H1 (cell line): ENCODE measurements at regions not wholly inside any gene's neighbourhood (a gene's known extent, or its start where the extent isn't known, plus 50 kb on each side); places are given as distances from the start of the nearest gene placed in this dataset.

ENCODE experiments used
- CTCF ChIA-PET: fragments of 300-600 bp; sonication (Branson Sonifier 250); formaldehyde crosslinking; loops from one replicate; lab custom pipeline; 2021; ENCODE audit not compliant: partially characterized antibody; lab: Charles Lee
- POLR2A ChIA-PET: fragments of 300-600 bp; sonication (Branson Sonifier 250); formaldehyde crosslinking; loops from one replicate; lab custom pipeline; 2021; ENCODE audit warnings: inconsistent platforms; ENCODE audit not compliant: partially characterized antibody; lab: Charles Lee
- DNase-seq, 2 experiments: peaks; one replicate each; pipeline versions ENCODE4 v3.0.0 to v3.0.0-alpha.2; 2010 to 2022; ENCODE audit warnings: low spot score in 2 of 2, low read depth in 1 of 2, mixed read lengths in 1 of 2
- FAIRE-seq: peaks from 2 replicates; lab custom pipeline; 2011; peaks lifted over from hg19 to GRCh38; lab: Jason Lieb, UNC
- H2AFZ ChIP-seq: 2 replicates; pipeline ENCODE4 v1.8.1; 2012; ENCODE audit warnings: low read length, inconsistent platforms
- H2AK5ac ChIP-seq: 2 replicates; pipeline ENCODE4 v1.6.1; 2013; ENCODE audit warnings: low read depth, low read length
- H2BK120ac ChIP-seq: replicated peaks from 2 replicates; pipeline ENCODE3; 2013; ENCODE audit warnings: low read depth, low read length, inconsistent platforms
- H2BK12ac ChIP-seq: 2 replicates; pipeline ENCODE4 v1.6.1; 2013; ENCODE audit warnings: low read depth, low read length
- H2BK15ac ChIP-seq: 2 replicates; pipeline ENCODE4 v1.6.1; 2013; ENCODE audit warnings: low read length
- H2BK20ac ChIP-seq: 2 replicates; pipeline ENCODE4 v1.6.1; 2013; ENCODE audit warnings: low read length
- H2BK5ac ChIP-seq: 2 replicates; pipeline ENCODE4 v1.6.1; 2013; ENCODE audit warnings: low read depth, low read length
- H3K14ac ChIP-seq: 2 replicates; pipeline ENCODE4 v1.6.1; 2013; ENCODE audit warnings: inconsistent platforms; ENCODE audit not compliant: insufficient read length
- H3K18ac ChIP-seq: 2 replicates; pipeline ENCODE4 v1.6.1; 2013; ENCODE audit warnings: low read length; ENCODE audit errors: extremely low read depth
- H3K23ac ChIP-seq: 2 replicates; pipeline ENCODE4 v1.6.1; 2013; ENCODE audit warnings: inconsistent platforms; ENCODE audit not compliant: insufficient read length
- H3K23me2 ChIP-seq: 2 replicates; pipeline ENCODE4 v1.6.1; 2013; ENCODE audit warnings: low read depth, low read length
- H3K27ac ChIP-seq: 2 replicates; pipeline ENCODE4 v1.6.1; 2011; ENCODE audit warnings: low read depth, low read length, inconsistent platforms
- H3K27me3 ChIP-seq, 4 experiments: replicated peaks in 1 of 4; 1 replicate in 1 of 4; 2 replicates in 3 of 4; pipeline versions ENCODE4 v1.6.1 to v1.8.1; 2011 to 2013; ENCODE audit warnings: low read length in 3 of 4, mild to moderate bottlenecking in 3 of 4, inconsistent platforms in 2 of 4, mixed read lengths in 2 of 4, moderate library complexity in 1 of 4; ENCODE audit not compliant: control insufficient read depth in 3 of 4, insufficient read depth in 3 of 4; ENCODE audit errors: extremely low read depth in 1 of 4
- H3K36me3 ChIP-seq, 4 experiments: 2 replicates each; pipeline versions ENCODE4 v1.6.1 to v1.8.1; 2011 to 2013; ENCODE audit warnings: mild to moderate bottlenecking in 4 of 4, low read length in 3 of 4, moderate library complexity in 2 of 4, control low read depth in 1 of 4, inconsistent platforms in 1 of 4; ENCODE audit not compliant: insufficient read depth in 4 of 4, control insufficient read depth in 2 of 4
- H3K4ac ChIP-seq: replicated peaks from 2 replicates; pipeline ENCODE3; 2013; ENCODE audit warnings: low read length, low read depth, mixed read lengths, inconsistent platforms; ENCODE audit not compliant: insufficient read length
- H3K4me1 ChIP-seq, 4 experiments: replicated peaks in 1 of 4; 1 replicate in 1 of 4; 2 replicates in 3 of 4; pipeline versions ENCODE4 v1.6.1 to v1.8.1; 2011 to 2013; ENCODE audit warnings: low read length in 3 of 4, inconsistent platforms in 2 of 4, mixed read lengths in 1 of 4; ENCODE audit not compliant: insufficient read depth in 4 of 4, control insufficient read depth in 3 of 4
- H3K4me2 ChIP-seq, 2 experiments: 2 replicates each; pipeline versions ENCODE4 v1.6.1 to v1.8.1; 2011 to 2013; ENCODE audit warnings: low read depth in 2 of 2, low read length in 2 of 2, control low read depth in 1 of 2, inconsistent platforms in 1 of 2, mild to moderate bottlenecking in 1 of 2; ENCODE audit not compliant: insufficient read depth in 1 of 2
- H3K4me3 ChIP-seq, 4 experiments: fragments of 200-600, 300-600 bp in 1 of 4; sonication (generic), shearing (Covaris generic), sonication (Bioruptor Twin) in 1 of 4; 2 replicates each; pipeline versions ENCODE4 v1.5.1 to v1.8.1; 2011 to 2016; ENCODE audit warnings: low read length in 4 of 4, low read depth in 3 of 4, control low read depth in 2 of 4, inconsistent platforms in 2 of 4, mild to moderate bottlenecking in 2 of 4, mixed read lengths in 1 of 4, moderate library complexity in 1 of 4; ENCODE audit not compliant: insufficient read depth in 2 of 4; ENCODE audit errors: extremely low read depth in 1 of 4
- H3K56ac ChIP-seq: replicated peaks from 2 replicates; pipeline ENCODE3; 2013; ENCODE audit warnings: low read depth, mild to moderate bottlenecking, mixed read lengths, low read length, inconsistent platforms; ENCODE audit not compliant: insufficient read length
- H3K79me1 ChIP-seq: 2 replicates; pipeline ENCODE4 v1.6.1; 2013; ENCODE audit warnings: low read depth, low read length, control low read depth
- H3K79me2 ChIP-seq, 2 experiments: 2 replicates each; pipeline versions ENCODE4 v1.6.1 to v1.8.1; 2012 to 2013; ENCODE audit warnings: low read length in 2 of 2, mild to moderate bottlenecking in 2 of 2, inconsistent platforms in 1 of 2; ENCODE audit not compliant: insufficient read depth in 2 of 2, control insufficient read depth in 1 of 2
- H3K9ac ChIP-seq, 4 experiments: replicated peaks in 1 of 4; 1 replicate in 1 of 4; 2 replicates in 3 of 4; pipeline versions ENCODE4 v1.6.1 to v1.8.1; 2011 to 2013; ENCODE audit warnings: low read depth in 3 of 4, low read length in 3 of 4, control low read depth in 2 of 4, mild to moderate bottlenecking in 2 of 4, moderate library complexity in 2 of 4, inconsistent platforms in 1 of 4; ENCODE audit errors: extremely low read depth in 1 of 4
- H3K9me3 ChIP-seq, 2 experiments: 2 replicates each; pipeline versions ENCODE4 v1.6.1 to v1.8.1; 2012 to 2013; ENCODE audit warnings: mild to moderate bottlenecking in 2 of 2, moderate library complexity in 2 of 2, control low read depth in 1 of 2, inconsistent platforms in 1 of 2, low read depth in 1 of 2, low read length in 1 of 2, mixed read lengths in 1 of 2; ENCODE audit not compliant: insufficient read depth in 2 of 2
- H4K20me1 ChIP-seq, 2 experiments: replicated peaks in 1 of 2; 2 replicates each; pipeline versions ENCODE3 to v1.8.1; 2011 to 2013; ENCODE audit warnings: inconsistent platforms in 2 of 2, low read length in 2 of 2, mild to moderate bottlenecking in 1 of 2; ENCODE audit not compliant: insufficient read depth in 2 of 2, control insufficient read depth in 1 of 2
- H4K5ac ChIP-seq: 2 replicates; pipeline ENCODE4 v1.6.1; 2013; ENCODE audit warnings: low read length, low read depth, mixed read lengths, inconsistent platforms; ENCODE audit not compliant: insufficient read length
- H4K8ac ChIP-seq: 2 replicates; pipeline ENCODE4 v1.8.0; 2013; ENCODE audit warnings: mild to moderate bottlenecking, moderate library complexity, low read length, inconsistent platforms; ENCODE audit not compliant: insufficient read depth; ENCODE audit errors: extremely low read depth
- H4K91ac ChIP-seq: replicated peaks from 2 replicates; pipeline ENCODE3; 2013; ENCODE audit warnings: low read length, mixed read lengths, inconsistent platforms; ENCODE audit not compliant: insufficient read length
- BCL11A ChIP-seq, 2 experiments: IDR thresholded peaks; one replicate each; pipeline ENCODE4 v1.6.1; 2011; ENCODE audit warnings: low read depth in 2 of 2, low read length in 2 of 2, mild to moderate bottlenecking in 2 of 2
- CREB1 ChIP-seq: IDR thresholded peaks from 2 replicates; pipeline ENCODE4 v1.6.1; 2012; ENCODE audit warnings: inconsistent platforms
- POLR2AphosphoS5 ChIP-seq: IDR thresholded peaks from 2 replicates; pipeline ENCODE4 v1.6.1; 2011; ENCODE audit warnings: low read depth, low read length
- RBBP5 ChIP-seq: IDR thresholded peaks from 2 replicates; pipeline ENCODE4 v1.7.1; 2012; ENCODE audit warnings: low read depth, mild to moderate bottlenecking, inconsistent platforms, low read length, moderate library complexity, borderline replicate concordance
- RNF2 ChIP-seq: fragments of 200-900, 300-1000 bp; sonication (generic); IDR thresholded peaks from 2 replicates; pipeline ENCODE4 v1.7.1; 2016; ENCODE audit warnings: borderline replicate concordance, low read depth, mild to moderate bottlenecking, antibody characterized with exemption, low read length; ENCODE audit not compliant: poor library complexity, severe bottlenecking; ENCODE audit errors: missing control alignments
- RXRA ChIP-seq: IDR thresholded peaks from 2 replicates; pipeline ENCODE4 v1.6.1; 2011; ENCODE audit warnings: low read depth, mild to moderate bottlenecking, low read length, moderate library complexity; ENCODE audit not compliant: insufficient read depth
- SIX5 ChIP-seq: IDR thresholded peaks from 2 replicates; pipeline ENCODE4 v1.6.1; 2011; ENCODE audit warnings: mild to moderate bottlenecking, low read depth, low read length
- ZNF274 ChIP-seq: IDR thresholded peaks from 2 replicates; pipeline ENCODE4 v1.7.0; 2012; ENCODE audit warnings: low read length, borderline replicate concordance; ENCODE audit errors: extremely low read depth
- WGBS, 2 experiments: shearing (Covaris generic) in 1 of 2; methylation state at CpG; one replicate each; pipeline versions ENCODE4 v1.1.6 to v1.1.7; 2013 to 2015; ENCODE audit warnings: low lambda C conversion rate in 2 of 2, mixed read lengths in 2 of 2, inconsistent platforms in 1 of 2, low coverage in 1 of 2, missing lambda C conversion rate in 1 of 2; ENCODE audit not compliant: insufficient replicate concordance in 2 of 2, insufficient coverage in 1 of 2, insufficient read length in 1 of 2; ENCODE audit errors: extremely low coverage in 1 of 2, missing lambda C conversion rate in 1 of 2; 5-methylcytosine and 5-hydroxymethylcytosine counted together

GRCh38 chr2:4551691-4552474 lies 848.5 kb downstream of the DCDC2C start:
- Histone ChIP-seq H2BK15ac (no peak overlapping the region), H2AFZ (no peak overlapping the region), H2AK5ac (no peak overlapping the region), H3K23ac (no peak overlapping the region), H4K20me1 (no peaks in the 10 kb centered on the region), H3K36me3 (no peaks in the 10 kb centered on the region), H2BK12ac (no peak overlapping the region), H3K14ac (no peak overlapping the region), H2BK20ac (no peak overlapping the region), H3K27ac (no peak overlapping the region), H3K4me3 (no peak overlapping the region), H3K27me3 (no peaks in the 10 kb centered on the region), H4K8ac (no peak overlapping the region), H3K4me2 (no peak overlapping the region), H2BK120ac (no peak overlapping the region), H2BK5ac (no peak overlapping the region), H3K4me1 (peaks cover 0 to 3% (median 0%) of the 10 kb centered on the region in 4 experiments; a peak in 1 of 7 replicates), H3K56ac (no peak overlapping the region), H3K9me3 (no peaks in the 10 kb centered on the region), H3K79me2 (no peaks in the 10 kb centered on the region), H3K4ac (no peak overlapping the region), H3K79me1 (no peaks in the 10 kb centered on the region), H3K18ac (no peak overlapping the region), H4K91ac (no peak overlapping the region), H4K5ac (no peak overlapping the region), H3K9ac (no peak overlapping the region), H3K23me2 (no peaks in the 10 kb centered on the region)
- DNase-seq (no peak), FAIRE-seq (no peak)
- ChIA-PET POLR2A (no interaction called here), CTCF (interaction anchor here (1.0 to 1.5 kb wide), 2 partner anchors 86 to 725 kb away, joined by 3 read pairs; no protein-coding TSS in a partner anchor)
- 94% methylated on average over 9 of the region's 9 CpGs; no CpG with 5 or more reads in 1 of the 2 experiments for WGBS, 2 experiments
- no peak for TF ChIP-seq ZNF274
- no peak for TF ChIP-seq BCL11A (IDR thresholded peaks at IDR 0.05; ENCODE audit: low read depth in 2 of 2, low read length in 2 of 2)
- no peak for TF ChIP-seq RXRA
- TF ChIP-seq SIX5: no peak
- no peak for TF ChIP-seq CREB1
- no peak for TF ChIP-seq POLR2AphosphoS5
- no peak for TF ChIP-seq RBBP5
- no peak for TF ChIP-seq RNF2
